ENCODE measurements at regions not wholly inside any gene's neighbourhood (a gene's known extent, or its start where the extent isn't known, plus 50 kb on each side); places are given as distances from the start of the nearest gene placed in this dataset.
"Not testable (repeated sequence)": the region's sequence is repeated elsewhere in the genome, so short reads cannot be mapped to it uniquely, and the experiment has no call there.

DNA sequence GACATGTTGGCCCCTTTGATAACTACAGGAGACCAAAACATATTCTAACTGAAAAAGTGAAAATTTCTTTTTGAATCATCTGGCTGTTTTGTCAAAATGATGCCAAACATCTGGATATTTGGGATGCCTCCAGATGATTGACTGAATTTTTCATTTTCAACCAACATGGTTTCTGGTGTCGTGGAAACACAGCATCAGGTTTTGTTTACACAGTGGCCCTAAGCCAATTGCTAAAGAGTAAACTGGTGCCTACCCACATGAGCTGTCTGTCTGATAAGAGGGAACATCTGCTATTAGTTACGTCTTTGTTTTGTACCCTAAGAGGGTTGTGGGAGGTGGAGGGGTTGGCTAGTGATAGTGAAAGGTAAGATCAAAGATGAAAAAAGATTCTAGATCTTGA lies 204.8 kb downstream of the KCNK2 start:
- intact Hi-C loops (cut with micrococcal nuclease): no loop called here
- Mint-ChIP-seq H3K4me1 (ENCODE audit: low read depth) (no peaks in the 10 kb centered on the region), H3K9me3 (no peaks in the 10 kb centered on the region), H3K27ac (no peak overlapping the region), H3K36me3 (no peaks in the 10 kb centered on the region), H3K4me3 (no peak overlapping the region), H3K27me3 (no peaks in the 10 kb centered on the region)
- CTCF ChIA-PET: no interaction called here
- POLR2A ChIA-PET: no interaction called here
- no peak for DNase-seq

DNA sequence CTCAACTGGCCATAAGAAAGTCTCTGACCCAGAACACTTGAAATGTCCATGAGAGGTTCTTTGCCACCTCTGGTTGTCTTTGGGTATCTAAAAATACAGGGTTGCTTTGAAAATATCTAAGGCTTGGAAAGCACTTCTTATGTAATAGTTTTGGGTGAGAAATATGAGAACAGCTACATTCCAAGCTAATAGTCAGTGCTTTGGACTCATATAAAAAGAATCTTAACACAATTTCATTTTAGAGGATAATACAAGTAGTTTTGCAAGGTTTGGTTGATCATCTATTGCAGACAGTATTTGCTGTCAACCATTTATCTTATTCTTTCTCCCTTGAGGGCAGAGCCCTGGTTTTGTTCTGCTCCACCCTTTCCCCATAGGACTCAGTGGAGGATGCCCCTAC lies 207.5 kb downstream of the KCNK2 start:
- Mint-ChIP-seq H3K36me3 (no peaks in the 10 kb centered on the region), H3K27ac (no peak overlapping the region), H3K4me3 (no peak overlapping the region), H3K27me3 (no peaks in the 10 kb centered on the region), H3K9me3 (peaks cover 12% of the 10 kb centered on the region), H3K4me1 (ENCODE audit: low read depth) (no peaks in the 10 kb centered on the region)
- ChIA-PET POLR2A (no interaction called here), CTCF (no interaction called here)
- intact Hi-C loops (cut with micrococcal nuclease): no loop called here
- no peak for DNase-seq

DNA sequence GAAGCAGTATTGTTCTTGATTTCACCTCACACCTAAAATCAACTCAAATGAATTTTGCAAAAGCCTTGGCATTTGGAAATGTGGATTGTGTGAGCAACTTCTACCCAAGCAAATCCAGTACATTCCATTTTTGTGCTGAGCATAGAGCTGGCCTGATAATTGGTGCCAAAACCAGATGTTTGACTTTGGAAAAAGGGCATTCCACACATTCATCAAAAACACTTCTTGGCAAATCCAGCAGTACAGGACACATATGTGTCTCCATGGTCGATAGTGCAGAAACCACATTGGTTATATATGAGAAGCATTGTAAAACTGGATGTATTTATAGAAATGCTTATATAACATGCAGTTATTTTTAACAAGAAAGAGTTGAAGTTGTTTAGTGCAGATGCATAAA lies 210.4 kb downstream of the KCNK2 start:
- peaks cover 17% of the 10 kb centered on the region for H3K9me3 Mint-ChIP-seq
- no peaks in the 10 kb centered on the region for H3K36me3 Mint-ChIP-seq
- POLR2A ChIA-PET: no interaction called here

DNA sequence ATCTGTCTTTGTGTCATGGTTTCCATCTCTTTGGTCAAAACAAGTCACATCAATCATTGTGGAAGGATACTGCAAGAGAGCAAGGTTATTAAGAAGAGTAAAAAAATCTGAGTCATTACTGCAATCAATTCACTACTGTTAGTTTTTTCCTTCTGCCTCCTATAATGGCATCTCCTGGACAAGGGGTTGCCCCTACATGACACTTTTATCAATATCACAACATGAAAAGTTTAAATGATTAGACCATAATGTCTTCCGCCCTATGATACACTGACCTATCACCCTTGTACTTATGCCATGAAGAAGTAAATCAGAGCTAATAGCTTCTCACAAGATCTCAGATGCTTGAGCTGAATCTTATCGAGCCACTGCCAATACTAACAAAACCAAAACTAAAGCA lies 223.9 kb downstream of the KCNK2 start:
- intact Hi-C loops (cut with micrococcal nuclease): no loop called here
- CTCF ChIA-PET: no interaction called here

More for the DNA sequence above, 210.4 kb downstream of the KCNK2 start:
- no peak for DNase-seq
- CTCF ChIA-PET: no interaction called here
- Mint-ChIP-seq H3K4me1 (ENCODE audit: low read depth) (no peaks in the 10 kb centered on the region), H3K27me3 (no peaks in the 10 kb centered on the region), H3K27ac (no peak overlapping the region), H3K4me3 (no peak overlapping the region)
- intact Hi-C loops (cut with micrococcal nuclease): no loop called here

DNA sequence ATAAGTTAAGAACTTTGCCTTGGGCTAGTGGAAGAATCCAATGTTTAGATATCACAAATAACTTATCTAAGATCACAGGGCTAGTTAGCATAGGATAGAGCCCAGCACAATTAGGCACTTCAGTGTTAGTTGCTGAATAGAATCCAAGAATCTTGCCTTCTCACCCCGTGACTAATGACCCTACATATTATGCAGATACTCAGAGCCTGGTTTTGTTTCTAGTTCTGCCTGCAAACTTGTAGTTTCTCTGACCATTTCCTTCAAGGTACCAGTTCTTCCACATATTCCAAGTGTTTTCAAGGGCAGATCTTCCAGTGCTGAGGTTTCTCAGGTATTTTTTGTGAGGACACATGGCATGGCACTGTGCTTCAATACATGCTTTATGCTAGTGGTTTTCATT lies 239.3 kb downstream of the KCNK2 start:
- Mint-ChIP-seq H3K27me3 (peaks cover 2% of the 10 kb centered on the region), H3K4me3 (no peak overlapping the region), H3K36me3 (peaks cover 1% of the 10 kb centered on the region), H3K27ac (no peak overlapping the region), H3K9me3 (peaks cover 22% of the 10 kb centered on the region), H3K4me1 (ENCODE audit: low read depth) (no peaks in the 10 kb centered on the region)
- ChIA-PET POLR2A (no interaction called here), CTCF (no interaction called here)
- DNase-seq: no peak
- intact Hi-C loops (cut with micrococcal nuclease): no loop called here

More for the DNA sequence above, 223.9 kb downstream of the KCNK2 start:
- Mint-ChIP-seq H3K4me3 (no peak overlapping the region), H3K9me3 (peaks cover 1% of the 10 kb centered on the region), H3K36me3 (no peaks in the 10 kb centered on the region), H3K27ac (no peak overlapping the region), H3K27me3 (no peaks in the 10 kb centered on the region), H3K4me1 (ENCODE audit: low read depth) (no peaks in the 10 kb centered on the region)
- no peak for DNase-seq
- POLR2A ChIA-PET: no interaction called here

DNA sequence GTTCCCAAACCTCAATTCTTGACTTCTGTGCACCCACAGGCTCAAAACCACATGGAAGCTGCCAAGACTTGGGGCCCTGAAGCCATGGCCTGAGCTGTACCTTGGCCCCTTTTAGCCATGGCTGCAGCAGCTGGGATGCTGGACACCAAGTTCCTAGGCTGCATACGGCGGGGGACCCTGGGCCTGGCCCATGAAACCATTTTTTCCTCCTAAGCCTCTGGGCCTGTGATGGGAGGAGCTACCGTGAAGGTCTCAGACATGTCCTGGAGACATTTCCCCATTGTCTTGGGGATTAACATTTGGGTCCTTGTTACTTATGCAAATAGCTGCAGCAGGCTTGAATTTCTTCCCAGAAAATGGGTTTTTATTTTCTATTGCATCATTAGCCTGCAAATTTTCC lies 241.5 kb downstream of the KCNK2 start:
- H3K36me3 Mint-ChIP-seq; H3K27ac Mint-ChIP-seq; POLR2A ChIA-PET; DNase-seq; intact Hi-C loops (cut with micrococcal nuclease); H3K27me3 Mint-ChIP-seq; H3K4me1 Mint-ChIP-seq (ENCODE audit: low read depth); H3K4me3 Mint-ChIP-seq; CTCF ChIA-PET: not testable (repeated sequence)
- H3K9me3 Mint-ChIP-seq: peaks cover 21% of the 10 kb centered on the region

DNA sequence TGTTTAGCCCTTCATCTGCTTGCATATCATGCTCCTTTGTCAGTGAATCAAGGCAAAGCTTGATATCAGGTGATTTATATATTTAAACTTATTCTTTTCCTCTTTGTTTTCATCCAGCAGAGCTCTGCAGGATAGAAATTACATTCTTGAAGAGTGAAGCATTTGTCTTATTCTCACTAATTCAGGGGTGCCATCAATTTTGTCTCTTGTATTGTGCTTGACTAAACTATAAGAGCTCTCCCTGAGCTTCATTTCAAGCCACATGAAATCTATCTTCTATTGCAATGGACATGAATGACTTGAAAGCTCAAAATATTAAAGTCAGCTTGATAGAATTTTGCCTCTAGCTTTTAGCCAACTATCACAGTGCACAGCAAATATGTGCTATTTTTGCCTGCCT lies 236.7 kb upstream of the KCTD3 start:
- H3K27me3 Mint-ChIP-seq: no peaks in the 10 kb centered on the region
- H3K9me3 Mint-ChIP-seq: peaks cover 4% of the 10 kb centered on the region
- POLR2A ChIA-PET: no interaction called here
- intact Hi-C loops (cut with micrococcal nuclease): no loop called here
- H3K4me3 Mint-ChIP-seq: no peak overlapping the region
- no peaks in the 10 kb centered on the region for H3K4me1 Mint-ChIP-seq (ENCODE audit: low read depth)
- CTCF ChIA-PET: no interaction called here
- DNase-seq: no peak
- H3K36me3 Mint-ChIP-seq: no peaks in the 10 kb centered on the region
- H3K27ac Mint-ChIP-seq: no peak overlapping the region

DNA sequence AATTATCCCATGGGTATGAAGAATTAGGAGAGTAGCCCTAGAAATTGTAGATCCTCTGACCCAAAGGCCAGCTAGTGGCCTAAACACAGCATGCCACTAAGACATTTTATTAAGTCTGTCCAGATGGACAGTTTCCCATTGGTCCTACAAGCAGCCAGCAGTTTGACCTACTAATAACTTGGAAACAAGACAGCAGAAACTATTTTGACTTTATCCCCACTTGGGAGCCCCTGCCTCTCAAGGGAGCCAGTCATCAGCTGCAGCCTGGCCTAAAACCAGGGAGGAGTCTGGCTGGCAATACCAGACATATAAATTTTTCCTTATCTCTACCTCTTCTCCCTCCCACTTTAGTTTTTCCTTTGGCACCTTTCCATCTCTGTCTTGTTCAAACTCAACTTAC lies 222.6 kb upstream of the KCTD3 start:
- Mint-ChIP-seq H3K27ac (no peak overlapping the region), H3K4me1 (ENCODE audit: low read depth) (no peaks in the 10 kb centered on the region), H3K27me3 (no peaks in the 10 kb centered on the region), H3K4me3 (no peak overlapping the region), H3K36me3 (no peaks in the 10 kb centered on the region), H3K9me3 (no peaks in the 10 kb centered on the region)
- DNase-seq: no peak
- POLR2A ChIA-PET: no interaction called here
- CTCF ChIA-PET: no interaction called here
- intact Hi-C loops (cut with micrococcal nuclease): no loop called here

DNA sequence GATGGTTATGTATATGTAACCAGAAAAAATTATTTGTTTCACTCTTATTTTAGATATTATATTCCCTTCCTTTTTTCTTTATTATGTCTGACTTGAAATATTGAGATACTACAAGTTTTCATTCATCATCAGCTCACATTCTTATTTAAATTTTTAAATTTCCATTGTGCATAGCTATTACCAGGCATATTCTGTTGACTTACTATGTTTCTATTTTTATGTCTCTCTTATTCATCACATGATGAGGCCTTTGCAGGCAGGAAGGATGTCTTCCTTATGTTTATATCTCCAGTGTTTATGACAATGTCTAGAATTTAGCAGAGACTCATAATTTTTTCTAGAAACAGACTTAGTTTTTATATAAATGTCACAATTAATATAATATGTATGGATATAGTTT lies 221.9 kb upstream of the KCTD3 start:
- H3K4me1 Mint-ChIP-seq (ENCODE audit: low read depth): no peaks in the 10 kb centered on the region
- no peak overlapping the region for H3K27ac Mint-ChIP-seq
- CTCF ChIA-PET: no interaction called here
- H3K4me3 Mint-ChIP-seq: no peak overlapping the region
- no peaks in the 10 kb centered on the region for H3K36me3 Mint-ChIP-seq
- no peak for DNase-seq
- no peaks in the 10 kb centered on the region for H3K9me3 Mint-ChIP-seq
- POLR2A ChIA-PET: no interaction called here
- no peaks in the 10 kb centered on the region for H3K27me3 Mint-ChIP-seq
- intact Hi-C loops (cut with micrococcal nuclease): no loop called here

DNA sequence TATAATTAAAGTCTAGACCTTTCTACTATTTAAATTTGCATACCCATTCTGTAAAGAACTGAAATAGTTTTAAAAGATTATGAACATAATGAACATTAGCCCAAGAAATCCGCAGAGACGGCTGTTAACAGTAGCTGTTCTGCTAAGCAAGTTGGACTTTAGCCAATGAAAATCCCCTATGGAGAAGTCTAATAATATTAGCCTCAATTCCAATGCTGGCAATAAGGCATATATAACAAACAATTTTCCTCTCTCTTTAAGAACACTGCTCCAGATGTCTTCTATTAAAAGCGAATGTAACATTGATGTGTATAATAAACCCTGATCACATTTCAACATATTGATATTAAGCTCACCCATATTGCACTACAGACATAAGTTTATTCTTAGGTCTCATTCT lies 221.3 kb upstream of the KCTD3 start:
- Mint-ChIP-seq H3K4me3 (no peak overlapping the region), H3K27me3 (no peaks in the 10 kb centered on the region), H3K36me3 (no peaks in the 10 kb centered on the region), H3K27ac (no peak overlapping the region), H3K9me3 (no peaks in the 10 kb centered on the region), H3K4me1 (ENCODE audit: low read depth) (no peaks in the 10 kb centered on the region)
- DNase-seq: no peak
- ChIA-PET POLR2A (no interaction called here), CTCF (no interaction called here)
- intact Hi-C loops (cut with micrococcal nuclease): no loop called here

DNA sequence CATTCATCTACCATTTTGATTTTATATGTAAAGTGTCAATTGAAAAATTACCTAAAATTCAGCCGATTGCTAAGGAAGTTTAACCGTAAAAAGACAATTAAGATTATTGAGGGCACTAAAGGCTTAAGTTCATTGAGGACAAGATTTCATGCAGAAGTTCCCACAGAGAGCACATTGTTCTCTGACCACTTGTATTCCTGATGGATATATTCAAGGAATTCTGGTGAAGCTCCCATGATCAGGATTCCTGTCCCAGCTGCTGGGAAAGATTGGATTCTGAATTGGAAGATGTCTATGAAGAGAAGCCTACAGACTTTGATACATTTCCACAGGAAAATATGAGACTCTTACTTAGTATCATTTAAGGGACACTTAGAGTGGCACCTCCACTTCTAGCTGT lies 209.2 kb upstream of the KCTD3 start:
- H3K27me3 Mint-ChIP-seq: no peaks in the 10 kb centered on the region
- no peak overlapping the region for H3K4me3 Mint-ChIP-seq
- H3K9me3 Mint-ChIP-seq: no peaks in the 10 kb centered on the region
- ChIA-PET CTCF (no interaction called here), POLR2A (no interaction called here)
- DNase-seq: no peak
- H3K27ac Mint-ChIP-seq: no peak overlapping the region
- intact Hi-C loops (cut with micrococcal nuclease): no loop called here
- H3K4me1 Mint-ChIP-seq (ENCODE audit: low read depth): peaks cover 3% of the 10 kb centered on the region
- no peaks in the 10 kb centered on the region for H3K36me3 Mint-ChIP-seq

DNA sequence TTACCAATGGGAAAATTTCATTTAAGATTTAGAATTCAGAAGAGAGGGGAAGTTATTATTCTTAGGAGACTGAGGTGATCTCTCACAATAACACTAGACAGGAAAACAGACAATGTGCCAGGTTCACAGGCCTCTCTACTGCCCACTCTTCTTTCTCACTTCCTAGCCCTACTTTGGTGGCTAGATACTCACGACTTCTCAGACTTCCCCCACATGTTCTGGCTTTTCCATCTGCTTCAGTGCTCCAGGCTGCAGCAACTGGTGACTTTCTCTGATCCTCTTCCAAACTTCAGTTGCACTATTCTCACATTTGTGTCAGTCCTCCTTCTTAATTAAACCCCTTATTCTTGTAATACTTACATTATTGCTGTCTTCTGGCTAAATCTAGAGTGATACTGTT lies 208.7 kb upstream of the KCTD3 start:
- intact Hi-C loops (cut with micrococcal nuclease): no loop called here
- Mint-ChIP-seq H3K27ac (no peak overlapping the region), H3K4me3 (no peak overlapping the region)

DNA sequence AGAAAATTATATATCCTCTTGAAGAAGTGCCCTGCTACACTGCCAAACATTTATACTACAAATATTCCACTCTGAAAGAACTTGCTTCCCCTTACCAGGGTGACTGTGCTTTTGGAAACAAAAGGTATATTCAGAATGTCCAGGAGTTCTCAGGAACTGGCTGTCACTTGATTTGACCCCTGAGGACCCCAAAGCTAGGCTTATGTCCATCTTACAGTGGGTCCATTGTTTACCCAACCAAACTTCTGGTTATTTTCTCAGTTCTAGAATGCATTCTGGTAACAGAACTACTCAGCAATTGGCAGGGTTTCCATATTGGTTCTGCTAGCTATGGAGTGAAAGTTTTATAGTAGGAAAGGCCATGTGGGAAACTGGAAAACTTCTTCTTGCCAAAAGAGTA lies 207.1 kb upstream of the KCTD3 start:
- Mint-ChIP-seq H3K4me3 (no peak overlapping the region), H3K27ac (no peak overlapping the region), H3K36me3 (no peaks in the 10 kb centered on the region), H3K27me3 (no peaks in the 10 kb centered on the region), H3K9me3 (peaks cover 2% of the 10 kb centered on the region), H3K4me1 (ENCODE audit: low read depth) (no peaks in the 10 kb centered on the region)
- POLR2A ChIA-PET: no interaction called here
- CTCF ChIA-PET: no interaction called here
- intact Hi-C loops (cut with micrococcal nuclease): no loop called here
- no peak for DNase-seq

More for the DNA sequence above, 208.7 kb upstream of the KCTD3 start:
- DNase-seq: no peak
- ChIA-PET CTCF (no interaction called here), POLR2A (no interaction called here)
- H3K27me3 Mint-ChIP-seq: no peaks in the 10 kb centered on the region
- no peaks in the 10 kb centered on the region for H3K9me3 Mint-ChIP-seq
- H3K4me1 Mint-ChIP-seq (ENCODE audit: low read depth): peaks cover 3% of the 10 kb centered on the region
- no peaks in the 10 kb centered on the region for H3K36me3 Mint-ChIP-seq

DNA sequence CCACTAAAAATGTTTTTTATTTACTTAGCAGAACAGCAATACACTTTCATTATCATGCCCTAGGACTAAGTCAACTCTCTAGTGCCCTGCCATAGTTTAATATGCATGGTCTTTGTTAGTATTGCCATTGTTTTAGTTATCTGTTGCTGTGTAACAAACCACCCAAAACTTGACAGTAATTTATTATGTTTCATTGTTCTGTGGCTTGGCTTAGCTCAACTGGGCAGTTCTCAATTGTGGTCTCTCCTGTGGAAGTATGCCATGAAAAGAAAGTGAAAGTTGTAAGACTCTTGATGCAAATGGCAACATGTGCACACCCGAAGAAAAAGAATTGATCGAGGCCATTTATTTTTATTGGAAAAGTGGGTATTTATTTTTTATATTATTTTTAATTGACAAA lies 206.3 kb upstream of the KCTD3 start:
- H3K4me3 Mint-ChIP-seq: no peak overlapping the region
- H3K27ac Mint-ChIP-seq: no peak overlapping the region
- H3K36me3 Mint-ChIP-seq: no peaks in the 10 kb centered on the region
- H3K4me1 Mint-ChIP-seq (ENCODE audit: low read depth): no peaks in the 10 kb centered on the region
- ChIA-PET CTCF (no interaction called here), POLR2A (no interaction called here)
- no peak for DNase-seq
- intact Hi-C loops (cut with micrococcal nuclease): no loop called here
- peaks cover 2% of the 10 kb centered on the region for H3K9me3 Mint-ChIP-seq
- no peaks in the 10 kb centered on the region for H3K27me3 Mint-ChIP-seq
